ENCODE measurements at regions not wholly inside any gene's neighbourhood (a gene's known extent, or its start where the extent isn't known, plus 50 kb on each side); places are given as distances from the start of the nearest gene placed in this dataset.

DNA sequence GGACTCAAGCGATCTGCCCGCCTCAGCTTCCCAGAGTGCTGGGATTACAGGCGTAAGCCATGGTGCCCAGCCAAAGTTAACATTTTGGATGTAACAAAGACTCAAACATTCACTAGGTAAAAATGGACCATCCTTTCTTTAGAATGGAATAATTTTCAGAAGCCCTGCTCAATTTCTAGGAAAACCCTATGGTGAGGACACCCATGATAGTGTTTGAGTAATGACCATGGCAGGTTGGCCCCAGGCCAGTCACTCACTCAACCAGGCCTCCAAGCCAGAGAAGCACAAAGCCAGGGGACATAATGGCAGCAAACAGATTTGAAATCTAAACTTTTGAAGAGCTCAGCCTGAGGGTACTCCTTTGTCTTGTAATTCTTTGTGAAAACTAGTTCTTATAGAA, 59.9 kb upstream of the GPR6 start:
- Histone ChIP-seq H3K27ac (ENCODE audit: low read depth, low read length) (no peak overlapping the region), H3K4me1 (ENCODE audit: control insufficient read depth, insufficient read depth, low read length) (no peaks in the 10 kb centered on the region), H3K36me3 (ENCODE audit: control insufficient read depth, insufficient read depth, low read length) (no peaks in the 10 kb centered on the region), H3K9ac (ENCODE audit: extremely low read depth, low read length, poor library complexity, severe bottlenecking) (no peak overlapping the region), H3K4me3 (ENCODE audit: low read length) (no peak overlapping the region), H3K27me3 (ENCODE audit: control insufficient read depth, insufficient read depth, low read length, poor library complexity, severe bottlenecking) (no peaks in the 10 kb centered on the region), H3K9me3 (ENCODE audit: control insufficient read depth, low read length) (no peaks in the 10 kb centered on the region)
- peaks cover 14% of the 10 kb centered on the region for H3K27me3 Mint-ChIP-seq (ENCODE audit: insufficient read depth)
- TF ChIP-seq, protein P1, sequence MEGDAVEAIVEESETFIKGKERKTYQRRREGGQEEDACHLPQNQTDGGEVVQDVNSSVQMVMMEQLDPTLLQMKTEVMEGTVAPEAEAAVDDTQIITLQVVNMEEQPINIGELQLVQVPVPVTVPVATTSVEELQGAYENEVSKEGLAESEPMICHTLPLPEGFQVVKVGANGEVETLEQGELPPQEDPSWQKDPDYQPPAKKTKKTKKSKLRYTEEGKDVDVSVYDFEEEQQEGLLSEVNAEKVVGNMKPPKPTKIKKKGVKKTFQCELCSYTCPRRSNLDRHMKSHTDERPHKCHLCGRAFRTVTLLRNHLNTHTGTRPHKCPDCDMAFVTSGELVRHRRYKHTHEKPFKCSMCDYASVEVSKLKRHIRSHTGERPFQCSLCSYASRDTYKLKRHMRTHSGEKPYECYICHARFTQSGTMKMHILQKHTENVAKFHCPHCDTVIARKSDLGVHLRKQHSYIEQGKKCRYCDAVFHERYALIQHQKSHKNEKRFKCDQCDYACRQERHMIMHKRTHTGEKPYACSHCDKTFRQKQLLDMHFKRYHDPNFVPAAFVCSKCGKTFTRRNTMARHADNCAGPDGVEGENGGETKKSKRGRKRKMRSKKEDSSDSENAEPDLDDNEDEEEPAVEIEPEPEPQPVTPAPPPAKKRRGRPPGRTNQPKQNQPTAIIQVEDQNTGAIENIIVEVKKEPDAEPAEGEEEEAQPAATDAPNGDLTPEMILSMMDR (conservative IDR thresholded peaks at IDR 0.05) = no peak
- no peaks in the 10 kb centered on the region for H3K36me3 Mint-ChIP-seq (ENCODE audit: low read depth)
- 84 to 93% methylated on average over 3 of the region's 3 CpGs for WGBS, 2 experiments (ENCODE audit: insufficient coverage in 1 of 2, insufficient read length in 1 of 2)
- H3K9me3 Mint-ChIP-seq = no peaks in the 10 kb centered on the region
- H3K27ac Mint-ChIP-seq = no peak overlapping the region
- no peak for DNase-seq
- no peak overlapping the region for H3K4me3 Mint-ChIP-seq
- peaks cover 9% of the 10 kb centered on the region for H3K4me1 Mint-ChIP-seq

DNA sequence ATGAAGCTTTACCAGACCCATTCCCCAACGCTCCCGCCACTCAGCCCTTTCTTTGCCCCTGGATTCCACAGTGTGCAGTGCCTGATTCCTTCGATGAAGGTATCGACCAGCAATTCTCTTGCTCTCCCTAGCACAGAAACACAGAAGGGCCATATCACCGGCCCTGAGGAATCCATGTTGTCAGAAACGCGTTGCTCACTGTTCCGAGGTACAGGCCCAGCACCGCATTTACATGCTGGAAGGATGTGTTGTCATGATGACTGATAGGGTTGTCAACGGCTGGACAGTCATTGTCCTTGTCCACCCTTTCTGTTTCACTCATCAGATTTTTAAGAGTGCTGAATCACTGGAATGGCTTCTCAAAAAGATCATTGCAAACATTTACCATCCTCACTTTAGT, 57.2 kb upstream of the GPR6 start:
- Histone ChIP-seq H3K27me3 (ENCODE audit: control insufficient read depth, insufficient read depth, low read length, poor library complexity, severe bottlenecking) (no peaks in the 10 kb centered on the region), H3K36me3 (ENCODE audit: control insufficient read depth, insufficient read depth, low read length) (no peaks in the 10 kb centered on the region), H3K9ac (ENCODE audit: extremely low read depth, low read length, poor library complexity, severe bottlenecking) (no peak overlapping the region), H3K4me1 (ENCODE audit: control insufficient read depth, insufficient read depth, low read length) (no peaks in the 10 kb centered on the region), H3K9me3 (ENCODE audit: control insufficient read depth, low read length) (no peaks in the 10 kb centered on the region), H3K27ac (ENCODE audit: low read depth, low read length) (no peak overlapping the region), H3K4me3 (ENCODE audit: low read length) (no peak overlapping the region)
- H3K4me3 Mint-ChIP-seq = no peak overlapping the region
- peaks cover 12% of the 10 kb centered on the region for H3K27me3 Mint-ChIP-seq (ENCODE audit: insufficient read depth)
- H3K27ac Mint-ChIP-seq = no peak overlapping the region
- no peaks in the 10 kb centered on the region for H3K36me3 Mint-ChIP-seq (ENCODE audit: low read depth)
- WGBS, 2 experiments (ENCODE audit: insufficient coverage in 1 of 2, insufficient read length in 1 of 2) = 96 to 98% methylated on average over 7 to 10 of the region's 10 CpGs
- DNase-seq = no peak
- no peaks in the 10 kb centered on the region for H3K9me3 Mint-ChIP-seq
- TF ChIP-seq, protein P1 (conservative IDR thresholded peaks at IDR 0.05) = no peak
- peaks cover 9% of the 10 kb centered on the region for H3K4me1 Mint-ChIP-seq

DNA sequence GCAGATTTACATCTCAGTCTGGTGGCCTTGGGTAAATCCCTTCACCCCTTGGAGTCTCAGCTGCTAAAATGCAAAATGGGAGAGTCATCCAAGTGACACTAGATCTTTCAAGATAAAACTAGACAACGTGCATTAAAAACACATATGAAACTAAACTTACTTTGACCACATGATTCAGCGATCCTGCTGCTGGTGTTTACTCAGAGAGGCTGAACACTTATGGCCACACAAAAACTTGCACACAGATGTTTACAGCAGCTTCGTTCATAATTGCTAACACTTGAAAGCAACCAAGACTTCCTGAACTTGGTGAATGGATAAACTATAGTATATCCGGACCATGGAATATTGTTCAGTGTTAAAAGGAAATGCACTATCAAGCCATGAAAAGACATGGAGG, 55.3 kb upstream of the GPR6 start:
- H3K9ac ChIP-seq (ENCODE audit: extremely low read depth, low read length, poor library complexity, severe bottlenecking) = no peak overlapping the region
- Mint-ChIP-seq H3K27ac (no peak overlapping the region), H3K27me3 (ENCODE audit: insufficient read depth) (peaks cover 5% of the 10 kb centered on the region), H3K4me3 (no peak overlapping the region), H3K4me1 (peaks cover 9% of the 10 kb centered on the region), H3K36me3 (ENCODE audit: low read depth) (no peaks in the 10 kb centered on the region), H3K9me3 (no peaks in the 10 kb centered on the region)
- H3K36me3 ChIP-seq (ENCODE audit: control insufficient read depth, insufficient read depth, low read length) = no peaks in the 10 kb centered on the region
- no peaks in the 10 kb centered on the region for H3K27me3 ChIP-seq (ENCODE audit: control insufficient read depth, insufficient read depth, low read length, poor library complexity, severe bottlenecking)
- no peak overlapping the region for H3K27ac ChIP-seq (ENCODE audit: low read depth, low read length)
- TF ChIP-seq, protein P1 (conservative IDR thresholded peaks at IDR 0.05) = no peak
- H3K4me3 ChIP-seq (ENCODE audit: low read length) = no peak overlapping the region
- WGBS, 2 experiments (ENCODE audit: insufficient coverage in 1 of 2, insufficient read length in 1 of 2) = 82 to 92% methylated on average over 4 of the region's 4 CpGs
- H3K9me3 ChIP-seq (ENCODE audit: control insufficient read depth, low read length) = no peaks in the 10 kb centered on the region
- no peaks in the 10 kb centered on the region for H3K4me1 ChIP-seq (ENCODE audit: control insufficient read depth, insufficient read depth, low read length)
- no peak for DNase-seq
